Astrocyte (in vitro differentiated cells and primary cell): ENCODE measurements at regions not wholly inside any gene's neighbourhood (a gene's known extent, or its start where the extent isn't known, plus 50 kb on each side); places are given as distances from the start of the nearest gene placed in this dataset.
"Not testable (repeated sequence)": the region's sequence is repeated elsewhere in the genome, so short reads cannot be mapped to it uniquely, and the experiment has no call there.

Source experiments
- DNase-seq: peaks from one replicate; pipeline ENCODE4 v3.0.0-alpha.2; 2010; ENCODE audit warnings: low read depth
- FAIRE-seq: peaks from 2 replicates; lab custom pipeline; 2011; peaks lifted over from hg19 to GRCh38; lab: Jason Lieb, UNC
- H2AFZ ChIP-seq: 2 replicates; pipeline ENCODE4 v1.6.0; 2012; ENCODE audit warnings: low read depth, low read length, inconsistent platforms
- H3K27ac ChIP-seq: 2 replicates; pipeline ENCODE4 v1.5.1; 2011; ENCODE audit warnings: low read depth, low read length, inconsistent platforms
- H3K27me3 ChIP-seq: 2 replicates; pipeline ENCODE4 v1.6.0; 2011; ENCODE audit warnings: low read length, inconsistent platforms; ENCODE audit not compliant: insufficient read depth
- H3K36me3 ChIP-seq: 2 replicates; pipeline ENCODE4 v1.5.1; 2011; ENCODE audit warnings: low read length, inconsistent platforms; ENCODE audit not compliant: insufficient read depth
- H3K4me1 ChIP-seq: 2 replicates; pipeline ENCODE4 v1.5.1; 2011; ENCODE audit warnings: low read length, inconsistent platforms; ENCODE audit not compliant: insufficient read depth
- H3K4me2 ChIP-seq: 2 replicates; pipeline ENCODE4 v1.6.0; 2012; ENCODE audit warnings: low read length, inconsistent platforms
- H3K4me3 ChIP-seq: 2 replicates; pipeline ENCODE4 v1.5.1; 2011; ENCODE audit warnings: low read depth, mild to moderate bottlenecking, low read length, inconsistent platforms; ENCODE audit not compliant: insufficient read depth
- H3K79me2 ChIP-seq: 2 replicates; pipeline ENCODE4 v1.6.0; 2012; ENCODE audit warnings: mild to moderate bottlenecking, low read length, inconsistent platforms; ENCODE audit not compliant: insufficient read depth
- H3K9ac ChIP-seq: 2 replicates; pipeline ENCODE4 v1.6.0; 2012; ENCODE audit warnings: mild to moderate bottlenecking, low read length, inconsistent platforms
- H3K9me3 ChIP-seq: 2 replicates; pipeline ENCODE4 v1.5.1; 2012; ENCODE audit warnings: low read depth, mild to moderate bottlenecking, low read length, inconsistent platforms; ENCODE audit not compliant: insufficient read depth
- H4K20me1 ChIP-seq: 2 replicates; pipeline ENCODE4 v1.6.0; 2012; ENCODE audit warnings: low read length, inconsistent platforms; ENCODE audit not compliant: insufficient read depth
- H3K27ac Mint-ChIP-seq: one replicate; pipeline ENCODE4 v1.8.0; 2021; ENCODE audit warnings: mild to moderate bottlenecking, mixed read lengths; ENCODE audit not compliant: unreplicated experiment
- H3K27me3 Mint-ChIP-seq: one replicate; pipeline ENCODE4 v1.8.0; 2021; ENCODE audit warnings: low read depth, mixed read lengths; ENCODE audit not compliant: unreplicated experiment
- H3K36me3 Mint-ChIP-seq: one replicate; pipeline ENCODE4 v1.8.0; 2021; ENCODE audit warnings: low read depth, mixed read lengths; ENCODE audit not compliant: unreplicated experiment
- H3K4me1 Mint-ChIP-seq: one replicate; pipeline ENCODE4 v1.8.0; 2021; ENCODE audit warnings: low read depth, mixed read lengths; ENCODE audit not compliant: unreplicated experiment
- H3K4me3 Mint-ChIP-seq: one replicate; pipeline ENCODE4 v1.8.0; 2021; ENCODE audit warnings: mild to moderate bottlenecking, moderate library complexity, mixed read lengths; ENCODE audit not compliant: unreplicated experiment
- H3K9me3 Mint-ChIP-seq: one replicate; pipeline ENCODE4 v1.8.0; 2021; ENCODE audit warnings: mild to moderate bottlenecking, mixed read lengths; ENCODE audit not compliant: unreplicated experiment
- EZH2 ChIP-seq: IDR thresholded peaks from 2 replicates; pipeline ENCODE4 v1.6.1; 2012; ENCODE audit warnings: mild to moderate bottlenecking, low read length, inconsistent platforms; ENCODE audit not compliant: insufficient read depth
- TF ChIP-seq, protein P1 (sequence below): IDR thresholded peaks from 2 replicates; pipeline ENCODE4 v1.5.1; 2011; ENCODE audit warnings: low read depth, mild to moderate bottlenecking, inconsistent platforms, low read length, moderate library complexity; ENCODE audit not compliant: insufficient read depth

- DNase-seq, result peak; percentile 90
- peak overlapping the region; percentile 64 for H3K9ac ChIP-seq
- H3K4me1 Mint-ChIP-seq, result peaks cover 11% of the 10 kb centered on the region
These were observed 159.8 kb downstream of the ZFP64 start for GRCh38 chr20:52031563-52032303.

DNA sequence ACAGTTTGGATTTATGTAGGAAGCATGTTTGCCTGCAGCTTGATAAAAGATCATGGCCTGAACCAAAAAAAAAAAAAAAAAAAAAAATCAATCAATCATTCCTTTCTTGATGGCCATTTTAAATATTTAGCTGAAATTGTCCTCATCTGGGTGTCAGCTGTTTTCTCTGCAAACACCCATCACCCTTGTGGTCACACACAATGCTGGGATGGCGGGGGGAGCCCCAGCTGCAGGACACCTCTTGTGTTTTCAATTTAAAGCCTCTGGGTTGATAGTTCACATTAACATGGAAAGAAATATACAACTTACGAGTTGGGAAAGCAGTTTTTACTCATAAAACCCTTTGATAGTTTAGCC is 160.4 kb downstream of the ZFP64 start:
- Histone ChIP-seq H3K4me2 (peak overlapping the region; percentile 76), H3K4me3 (peak overlapping the region; percentile 30), H2AFZ (peak overlapping the region; percentile 38), H4K20me1 (no peaks in the 10 kb centered on the region), H3K79me2 (no peaks in the 10 kb centered on the region), H3K27me3 (no peaks in the 10 kb centered on the region), H3K36me3 (no peaks in the 10 kb centered on the region), H3K27ac (peak overlapping the region; percentile 82), H3K9me3 (no peaks in the 10 kb centered on the region), H3K9ac (peak overlapping the region; percentile 64), H3K4me1 (peaks cover 16% of the 10 kb centered on the region)
- TF ChIP-seq, protein P1, sequence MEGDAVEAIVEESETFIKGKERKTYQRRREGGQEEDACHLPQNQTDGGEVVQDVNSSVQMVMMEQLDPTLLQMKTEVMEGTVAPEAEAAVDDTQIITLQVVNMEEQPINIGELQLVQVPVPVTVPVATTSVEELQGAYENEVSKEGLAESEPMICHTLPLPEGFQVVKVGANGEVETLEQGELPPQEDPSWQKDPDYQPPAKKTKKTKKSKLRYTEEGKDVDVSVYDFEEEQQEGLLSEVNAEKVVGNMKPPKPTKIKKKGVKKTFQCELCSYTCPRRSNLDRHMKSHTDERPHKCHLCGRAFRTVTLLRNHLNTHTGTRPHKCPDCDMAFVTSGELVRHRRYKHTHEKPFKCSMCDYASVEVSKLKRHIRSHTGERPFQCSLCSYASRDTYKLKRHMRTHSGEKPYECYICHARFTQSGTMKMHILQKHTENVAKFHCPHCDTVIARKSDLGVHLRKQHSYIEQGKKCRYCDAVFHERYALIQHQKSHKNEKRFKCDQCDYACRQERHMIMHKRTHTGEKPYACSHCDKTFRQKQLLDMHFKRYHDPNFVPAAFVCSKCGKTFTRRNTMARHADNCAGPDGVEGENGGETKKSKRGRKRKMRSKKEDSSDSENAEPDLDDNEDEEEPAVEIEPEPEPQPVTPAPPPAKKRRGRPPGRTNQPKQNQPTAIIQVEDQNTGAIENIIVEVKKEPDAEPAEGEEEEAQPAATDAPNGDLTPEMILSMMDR, result no peak
- TF ChIP-seq EZH2, result no peak
- Mint-ChIP-seq H3K27ac (peak overlapping the region; percentile 87), H3K27me3 (no peaks in the 10 kb centered on the region), H3K4me1 (peaks cover 11% of the 10 kb centered on the region), H3K9me3 (no peaks in the 10 kb centered on the region), H3K36me3 (no peaks in the 10 kb centered on the region), H3K4me3 (no peak overlapping the region)
- FAIRE-seq, result no peak
- DNase-seq, result no peak

More at GRCh38 chr20:52031563-52032303, 159.8 kb downstream of the ZFP64 start:
- no peak overlapping the region for H3K4me3 Mint-ChIP-seq
- H3K27ac Mint-ChIP-seq, result peak overlapping the region; percentile 87
- Histone ChIP-seq H4K20me1 (no peaks in the 10 kb centered on the region), H2AFZ (peak overlapping the region; percentile 38), H3K4me1 (peaks cover 16% of the 10 kb centered on the region), H3K27me3 (no peaks in the 10 kb centered on the region), H3K79me2 (no peaks in the 10 kb centered on the region), H3K4me3 (peak overlapping the region; percentile 30), H3K4me2 (peak overlapping the region; percentile 76), H3K36me3 (no peaks in the 10 kb centered on the region), H3K27ac (peak overlapping the region; percentile 82), H3K9me3 (no peaks in the 10 kb centered on the region)
- FAIRE-seq, result peak; percentile 54
- no peaks in the 10 kb centered on the region for H3K27me3 Mint-ChIP-seq
- H3K36me3 Mint-ChIP-seq, result no peaks in the 10 kb centered on the region
- TF ChIP-seq, protein P1, result no peak
- no peak for TF ChIP-seq EZH2
- no peaks in the 10 kb centered on the region for H3K9me3 Mint-ChIP-seq

- not testable (repeated sequence) for H3K36me3 Mint-ChIP-seq, H3K27me3 Mint-ChIP-seq, H3K9me3 Mint-ChIP-seq, FAIRE-seq, H2AFZ ChIP-seq, H3K9me3 ChIP-seq, H3K27me3 ChIP-seq, H3K27ac ChIP-seq, H4K20me1 ChIP-seq, H3K4me2 ChIP-seq, DNase-seq, H3K4me3 ChIP-seq, H3K36me3 ChIP-seq, H3K79me2 ChIP-seq, H3K4me3 Mint-ChIP-seq, H3K27ac Mint-ChIP-seq, H3K9ac ChIP-seq
- peaks cover 16% of the 10 kb centered on the region for H3K4me1 ChIP-seq
- H3K4me1 Mint-ChIP-seq, result peaks cover 11% of the 10 kb centered on the region
These were observed 162.4 kb downstream of the ZFP64 start for GRCh38 chr20:52029129-52029528.
